ENCODE measurements at regions not wholly inside any gene's neighbourhood (a gene's known extent, or its start where the extent isn't known, plus 50 kb on each side); places are given as distances from the start of the nearest gene placed in this dataset.

DNA sequence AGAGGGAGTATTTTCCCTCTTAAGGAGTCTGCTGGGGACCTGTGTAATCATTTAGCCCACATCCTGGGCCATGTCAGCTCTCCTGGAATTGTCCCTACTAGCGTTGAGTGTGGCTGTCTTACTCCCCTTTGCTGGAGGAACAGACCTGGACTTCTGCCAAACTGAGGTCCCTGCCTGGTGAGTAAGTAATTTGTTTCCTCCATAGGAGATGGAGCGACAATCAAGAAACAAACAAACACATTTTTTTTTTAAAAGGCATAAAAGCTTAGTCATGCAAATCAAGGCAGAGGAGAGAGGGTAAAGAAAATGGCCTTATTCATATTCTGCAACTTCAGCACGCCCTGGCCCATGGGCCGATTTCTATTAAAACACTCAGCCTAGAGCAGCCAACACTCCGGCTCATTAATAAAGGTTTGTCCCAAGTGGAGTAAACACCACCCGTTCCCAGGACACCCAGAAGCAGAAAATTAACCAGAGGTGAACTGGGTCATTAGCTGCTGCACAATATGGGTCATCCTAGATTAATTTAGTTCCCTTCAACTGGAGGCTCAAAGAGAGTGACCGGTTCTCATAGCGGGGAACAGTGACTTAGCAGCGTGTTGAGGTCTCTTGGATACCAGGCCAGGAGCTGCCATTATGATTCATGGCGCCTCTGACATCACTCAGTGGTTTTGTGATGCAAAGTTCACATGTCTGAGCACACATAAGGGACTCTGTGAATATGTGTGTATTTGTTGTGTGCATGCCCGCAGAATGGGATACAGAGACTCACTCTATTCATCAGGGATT lies 165.0 kb upstream of the SULF2 start:
- TF ChIP-seq, protein P1, sequence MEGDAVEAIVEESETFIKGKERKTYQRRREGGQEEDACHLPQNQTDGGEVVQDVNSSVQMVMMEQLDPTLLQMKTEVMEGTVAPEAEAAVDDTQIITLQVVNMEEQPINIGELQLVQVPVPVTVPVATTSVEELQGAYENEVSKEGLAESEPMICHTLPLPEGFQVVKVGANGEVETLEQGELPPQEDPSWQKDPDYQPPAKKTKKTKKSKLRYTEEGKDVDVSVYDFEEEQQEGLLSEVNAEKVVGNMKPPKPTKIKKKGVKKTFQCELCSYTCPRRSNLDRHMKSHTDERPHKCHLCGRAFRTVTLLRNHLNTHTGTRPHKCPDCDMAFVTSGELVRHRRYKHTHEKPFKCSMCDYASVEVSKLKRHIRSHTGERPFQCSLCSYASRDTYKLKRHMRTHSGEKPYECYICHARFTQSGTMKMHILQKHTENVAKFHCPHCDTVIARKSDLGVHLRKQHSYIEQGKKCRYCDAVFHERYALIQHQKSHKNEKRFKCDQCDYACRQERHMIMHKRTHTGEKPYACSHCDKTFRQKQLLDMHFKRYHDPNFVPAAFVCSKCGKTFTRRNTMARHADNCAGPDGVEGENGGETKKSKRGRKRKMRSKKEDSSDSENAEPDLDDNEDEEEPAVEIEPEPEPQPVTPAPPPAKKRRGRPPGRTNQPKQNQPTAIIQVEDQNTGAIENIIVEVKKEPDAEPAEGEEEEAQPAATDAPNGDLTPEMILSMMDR (IDR thresholded peaks at IDR 0.05) = no peak
- no peaks in the 10 kb centered on the region for H3K36me3 ChIP-seq
- peaks cover 0 to 9% of the 10 kb centered on the region in 2 donors for H3K27me3 ChIP-seq
- H3K4me3 ChIP-seq = no peak overlapping the region
- H3K9me3 ChIP-seq = no peaks in the 10 kb centered on the region
- H3K27ac ChIP-seq = no peak overlapping the region
- intact Hi-C loops (cut with DNase I; ENCODE audit: low total_unique reads) = no loop called here
- DNase-seq = no peak
- no peaks in the 10 kb centered on the region for H3K4me1 ChIP-seq

DNA sequence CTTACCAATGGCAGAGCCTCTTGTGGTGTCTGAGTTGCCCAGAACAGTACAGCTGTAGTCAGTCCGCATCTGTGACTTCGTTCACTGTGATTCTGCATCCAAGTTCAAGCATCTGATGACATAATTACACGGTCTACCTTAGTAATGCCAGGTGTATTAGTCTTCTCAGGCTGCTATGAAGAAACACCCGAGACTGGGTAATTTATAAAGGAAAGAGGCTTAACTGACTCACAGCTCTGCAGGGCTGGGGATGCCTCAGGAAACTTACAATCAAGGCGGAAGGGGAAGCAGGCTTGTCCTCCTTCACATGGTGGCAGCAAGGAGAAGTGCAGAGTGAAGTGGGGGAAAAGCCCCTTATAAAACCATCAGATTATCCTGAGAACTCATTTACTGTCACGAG lies 163.9 kb upstream of the SULF2 start:
- H3K36me3 ChIP-seq = no peaks in the 10 kb centered on the region
- H3K27ac ChIP-seq = no peak overlapping the region
- DNase-seq = no peak
- intact Hi-C loops (cut with DNase I; ENCODE audit: low total_unique reads) = no loop called here
- peaks cover 0 to 9% of the 10 kb centered on the region in 2 donors for H3K27me3 ChIP-seq
- no peaks in the 10 kb centered on the region for H3K9me3 ChIP-seq
- TF ChIP-seq, protein P1 (IDR thresholded peaks at IDR 0.05) = no peak
- H3K4me1 ChIP-seq = no peaks in the 10 kb centered on the region
- no peak overlapping the region for H3K4me3 ChIP-seq

DNA sequence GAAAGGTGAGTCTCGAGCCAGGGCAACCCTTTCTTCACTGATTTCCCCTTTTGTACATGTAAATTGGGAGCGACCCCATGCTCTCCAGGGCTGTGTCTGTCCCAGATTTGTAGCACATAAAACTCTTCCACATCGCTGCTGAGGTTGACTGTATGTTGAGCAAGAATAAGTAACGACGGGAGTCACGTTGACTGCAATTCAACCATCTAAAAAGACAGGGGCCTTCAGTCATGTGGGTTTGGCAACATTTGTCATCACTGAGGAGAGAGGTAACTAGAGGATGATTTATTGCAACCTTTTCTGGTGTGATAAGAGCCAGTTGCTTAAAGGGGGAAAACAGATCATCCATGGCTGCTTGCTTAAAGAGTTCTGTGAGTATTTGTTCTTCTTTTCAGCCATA lies 159.4 kb upstream of the SULF2 start:
- Histone ChIP-seq H3K4me3 (no peak overlapping the region), H3K27me3 (peaks cover 0 to under 1% of the 10 kb centered on the region in 2 donors), H3K4me1 (no peaks in the 10 kb centered on the region), H3K9me3 (no peaks in the 10 kb centered on the region), H3K36me3 (no peaks in the 10 kb centered on the region), H3K27ac (no peak overlapping the region)
- TF ChIP-seq, protein P1 (IDR thresholded peaks at IDR 0.05) = no peak
- no peak for DNase-seq
- intact Hi-C loops (cut with DNase I; ENCODE audit: low total_unique reads) = no loop called here

DNA sequence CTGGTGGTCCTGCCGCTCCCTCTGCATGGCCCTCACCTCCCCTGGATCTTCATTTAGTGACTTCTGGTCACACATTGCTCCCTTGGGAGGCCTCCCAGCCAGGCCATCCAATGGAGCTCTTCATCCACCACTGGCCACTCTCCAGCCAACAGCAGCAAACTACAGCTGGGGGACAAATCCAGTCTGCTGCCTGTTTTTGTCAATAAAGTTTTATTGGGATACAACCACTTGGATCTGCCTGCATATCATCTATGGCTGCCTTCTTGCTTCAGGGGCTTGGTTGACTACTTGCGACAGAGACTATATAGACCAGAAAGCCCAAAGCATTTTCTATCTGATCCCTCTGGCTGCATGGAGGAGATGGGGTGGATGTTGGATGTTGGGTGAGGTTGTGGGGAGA lies 156.6 kb upstream of the SULF2 start:
- no peak overlapping the region for H3K4me3 ChIP-seq
- H3K9me3 ChIP-seq = no peaks in the 10 kb centered on the region
- TF ChIP-seq, protein P1 (IDR thresholded peaks at IDR 0.05) = no peak
- H3K36me3 ChIP-seq = no peaks in the 10 kb centered on the region
- no peak for DNase-seq
- intact Hi-C loops (cut with DNase I; ENCODE audit: low total_unique reads) = no loop called here
- peaks cover 0 to 8% of the 10 kb centered on the region in 2 donors for H3K27me3 ChIP-seq
- no peak overlapping the region for H3K27ac ChIP-seq
- H3K4me1 ChIP-seq = no peaks in the 10 kb centered on the region

DNA sequence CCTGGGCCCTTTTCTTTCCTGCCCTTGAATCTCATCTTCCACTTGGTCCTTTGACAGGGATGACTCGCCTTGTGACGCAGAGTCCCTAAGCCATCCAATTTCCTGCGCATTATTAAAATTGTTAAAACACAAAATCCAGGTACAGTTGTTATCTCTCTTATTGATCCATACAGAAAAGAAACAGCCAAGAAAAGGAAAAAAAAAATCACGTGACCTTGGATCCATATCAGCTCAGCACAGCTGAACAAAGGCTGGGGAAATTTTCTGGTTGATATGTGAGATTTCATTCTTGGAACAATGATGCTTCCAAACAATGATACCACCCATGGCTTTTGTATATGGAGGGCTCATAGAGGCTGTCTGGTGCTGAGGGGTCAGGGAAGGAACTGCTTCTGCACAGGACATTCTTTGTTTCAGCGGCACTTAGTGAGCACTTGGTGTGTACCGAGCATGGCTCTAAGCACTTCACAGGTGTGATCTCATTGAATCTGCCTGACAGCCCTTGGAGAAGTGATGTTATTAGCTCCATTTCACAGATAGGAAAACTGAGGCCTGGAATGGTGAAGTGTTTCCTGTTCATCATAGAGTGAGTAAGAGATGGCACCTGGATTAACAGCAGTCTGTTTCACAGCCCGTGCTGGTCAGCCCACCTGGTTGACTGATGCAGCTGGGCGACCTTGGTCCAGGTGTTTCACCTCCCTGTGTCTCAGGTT lies 155.0 kb upstream of the SULF2 start:
- intact Hi-C loops (cut with DNase I; ENCODE audit: low total_unique reads) = no loop called here
- Histone ChIP-seq H3K27ac (no peak overlapping the region), H3K4me1 (no peaks in the 10 kb centered on the region), H3K4me3 (no peak overlapping the region), H3K36me3 (no peaks in the 10 kb centered on the region), H3K9me3 (no peaks in the 10 kb centered on the region), H3K27me3 (peaks cover 0 to 11% of the 10 kb centered on the region in 2 donors)
- DNase-seq = no peak
- TF ChIP-seq, protein P1 (IDR thresholded peaks at IDR 0.05) = no peak
